HG03432 (cell line): ENCODE measurements at regions not wholly inside any gene's neighbourhood (a gene's known extent, or its start where the extent isn't known, plus 50 kb on each side); places are given as distances from the start of the nearest gene placed in this dataset.
"Not testable (repeated sequence)": the region's sequence is repeated elsewhere in the genome, so short reads cannot be mapped to it uniquely, and the experiment has no call there.

Experiments used
- ATAC-seq: cut with Tn5 transposase; IDR thresholded peaks from one replicate; pipeline ENCODE4 v1.9.1; 2021; ENCODE audit warnings: mild to moderate bottlenecking, moderate library complexity; ENCODE audit not compliant: unreplicated experiment

DNA sequence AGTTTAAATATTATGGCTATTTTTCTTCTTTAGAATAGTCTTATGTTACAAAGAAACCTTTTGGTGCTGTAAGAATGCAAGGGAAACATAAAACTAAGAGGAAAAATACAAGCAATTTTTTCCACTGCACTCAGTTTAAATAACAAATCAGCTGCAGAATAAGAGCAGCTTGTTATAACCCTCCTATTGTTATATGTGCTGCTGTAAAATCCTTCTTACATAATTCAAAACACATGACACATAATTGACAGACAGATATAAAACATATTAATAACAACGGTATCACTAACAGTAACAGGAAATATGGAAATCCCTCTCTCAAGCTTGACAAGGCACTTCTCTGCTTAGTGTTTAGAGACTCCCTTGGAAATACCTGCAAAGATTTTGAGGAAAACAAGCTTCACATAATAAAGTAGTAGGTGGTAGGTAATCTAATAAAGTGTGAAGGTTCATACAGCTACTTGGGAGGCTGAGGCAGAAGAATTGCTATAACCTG lies 385.3 kb upstream of the HS3ST1 start:
- no peak for ATAC-seq

DNA sequence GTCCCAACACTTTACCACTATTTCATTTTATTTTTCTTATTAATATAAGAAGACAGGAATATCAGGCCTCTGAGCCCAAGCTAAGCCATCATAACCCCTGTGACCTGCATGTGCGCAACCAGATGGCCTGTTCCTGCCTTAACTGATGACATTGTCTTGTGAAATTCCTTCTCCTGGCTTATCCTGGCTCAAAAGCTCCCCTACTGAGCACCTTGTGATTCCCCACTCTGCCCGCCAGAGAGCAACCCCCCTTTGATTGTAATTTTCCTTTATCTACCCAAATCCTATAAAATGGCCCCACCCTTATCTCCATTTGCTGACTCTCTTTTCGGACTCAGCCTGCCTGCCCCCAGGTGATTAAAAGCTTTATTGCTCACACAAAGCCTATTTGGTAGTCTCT lies 382.8 kb upstream of the HS3ST1 start:
- ATAC-seq, result not testable (repeated sequence)

DNA sequence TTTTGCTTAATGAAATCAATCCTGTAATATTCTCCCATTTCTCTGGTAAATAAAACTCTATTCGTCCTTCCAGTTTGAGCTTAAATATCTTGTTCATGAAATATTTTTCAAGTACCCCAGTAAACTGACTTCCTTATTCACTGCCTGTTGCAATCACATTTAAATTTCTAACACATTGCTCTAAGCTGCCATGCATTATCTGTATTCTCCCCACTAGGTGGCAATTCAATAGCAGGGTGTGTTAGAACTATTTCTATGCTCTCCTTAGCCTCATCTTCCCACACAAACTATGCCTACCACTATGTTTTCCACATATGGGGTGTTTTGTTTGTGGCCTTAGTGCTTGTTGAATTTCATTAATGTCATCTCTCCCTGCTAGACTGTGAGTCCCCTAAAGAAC lies 377.1 kb upstream of the HS3ST1 start:
- ATAC-seq, result peak; percentile 50

- ATAC-seq, result peak; percentile 86
Observed at GRCh38 chr4:11801466-11802446, 373.1 kb upstream of the HS3ST1 start.

DNA sequence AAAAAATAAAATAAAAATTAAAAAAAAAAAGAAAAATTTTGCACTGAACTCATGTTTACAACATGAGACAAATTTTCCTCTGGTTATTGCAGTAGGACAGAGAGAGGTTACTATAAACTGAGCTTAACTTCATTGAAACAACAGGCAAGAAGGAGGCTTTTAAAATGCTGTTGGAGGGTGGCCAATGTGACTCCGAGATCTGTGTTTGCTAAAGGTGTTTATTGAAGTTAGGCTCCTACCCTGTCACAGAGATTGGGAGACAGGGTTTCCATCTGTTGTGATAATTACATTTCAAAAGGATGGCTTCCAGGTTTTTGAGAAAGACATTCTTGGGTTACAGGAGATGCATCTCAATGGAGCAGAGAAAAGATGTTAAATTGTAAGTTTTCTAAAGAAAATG lies 370.5 kb upstream of the HS3ST1 start:
- ATAC-seq, result no peak

GRCh38 chr4:11791797-11792196 lies 363.1 kb upstream of the HS3ST1 start:
- no peak for ATAC-seq

- ATAC-seq, result no peak
Observed at GRCh38 chr4:11790230-11790629, 361.5 kb upstream of the HS3ST1 start.

GRCh38 chr4:11783588-11783987 lies 354.9 kb upstream of the HS3ST1 start:
- no peak for ATAC-seq

DNA sequence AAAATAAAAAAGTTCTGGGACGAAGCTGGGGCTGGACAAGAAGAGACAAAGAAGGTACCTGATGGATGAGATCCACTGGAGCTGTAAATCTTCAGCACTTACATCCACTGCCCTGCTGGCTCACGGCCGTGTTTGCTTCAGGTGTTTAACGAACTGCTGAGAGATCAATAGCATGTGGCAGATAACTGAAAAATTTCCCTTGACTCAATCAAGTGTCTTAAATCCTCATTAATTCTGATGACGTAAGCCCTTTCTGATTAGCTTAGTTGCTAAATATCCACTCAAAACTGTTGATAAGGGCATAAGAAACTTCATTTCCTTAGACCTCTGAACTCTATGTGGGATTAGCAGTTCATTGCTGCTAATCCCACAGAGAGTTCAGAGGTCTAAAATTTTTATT lies 354.2 kb upstream of the HS3ST1 start:
- no peak for ATAC-seq

GRCh38 chr4:11777447-11777846 lies 348.8 kb upstream of the HS3ST1 start:
- no peak for ATAC-seq

- no peak for ATAC-seq
Observed at GRCh38 chr4:11774346-11774745, 345.7 kb upstream of the HS3ST1 start.

DNA sequence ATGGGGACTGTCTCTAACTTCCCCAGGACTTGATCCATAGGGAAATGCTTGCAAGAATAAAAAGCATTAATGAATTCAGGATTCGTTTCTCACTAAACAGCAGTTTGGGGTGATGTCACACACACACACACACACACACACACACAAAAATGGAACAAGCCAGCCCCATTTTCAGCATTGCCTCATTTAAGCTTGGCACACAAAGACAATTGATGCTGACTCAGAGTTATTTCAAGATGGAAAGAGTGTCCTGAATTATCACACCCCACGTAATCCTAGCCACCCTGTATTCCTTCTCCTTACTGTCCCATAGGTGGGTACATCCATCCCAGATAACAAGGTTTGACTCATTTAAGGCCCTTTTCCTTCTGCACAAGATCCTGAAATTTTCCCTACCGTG lies 345.1 kb upstream of the HS3ST1 start:
- no peak for ATAC-seq

GRCh38 chr4:11769434-11769833 lies 340.7 kb upstream of the HS3ST1 start:
- ATAC-seq, result no peak

GRCh38 chr4:11768251-11768972 lies 339.7 kb upstream of the HS3ST1 start:
- ATAC-seq, result no peak

GRCh38 chr4:11765849-11766453 lies 337.3 kb upstream of the HS3ST1 start:
- peak; percentile 75 for ATAC-seq

DNA sequence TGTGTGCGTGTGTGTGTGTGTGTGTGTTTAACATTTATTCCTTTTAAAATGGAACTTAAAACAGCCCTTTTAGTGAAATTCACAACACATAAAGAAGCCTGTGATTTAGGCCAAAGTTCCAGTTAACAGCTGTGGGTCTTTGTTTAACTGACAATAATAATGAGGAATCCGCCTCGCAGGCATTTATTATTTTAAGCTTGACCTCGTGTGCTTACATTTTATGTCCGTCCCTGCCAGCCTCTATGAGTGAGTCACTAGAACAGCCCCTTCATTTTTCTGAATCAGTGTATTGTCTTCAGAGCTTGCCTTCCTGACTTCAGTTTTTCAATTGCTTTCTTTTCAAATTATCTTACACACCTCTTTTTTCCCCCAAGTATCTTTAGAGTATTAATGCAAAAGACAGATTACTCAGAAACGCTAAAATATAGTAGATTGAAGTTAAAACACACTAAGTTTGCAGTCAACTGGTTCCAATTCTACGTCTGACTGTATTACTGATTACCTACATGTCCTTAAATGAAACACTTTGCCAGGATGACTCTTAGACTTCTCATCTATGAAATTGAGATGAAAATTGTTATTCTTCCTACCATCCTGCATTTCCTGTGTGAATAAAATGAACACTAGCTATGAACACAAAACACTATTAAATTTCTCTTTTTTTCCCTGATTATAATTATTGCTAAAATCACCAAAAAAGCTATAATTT lies 319.6 kb upstream of the HS3ST1 start:
- ATAC-seq, result no peak

GRCh38 chr4:11746734-11747133 lies 318.0 kb upstream of the HS3ST1 start:
- no peak for ATAC-seq

GRCh38 chr4:11743976-11744375 lies 315.3 kb upstream of the HS3ST1 start:
- no peak for ATAC-seq

GRCh38 chr4:11743236-11743635 lies 314.5 kb upstream of the HS3ST1 start:
- no peak for ATAC-seq

GRCh38 chr4:11741190-11741652 lies 312.5 kb upstream of the HS3ST1 start:
- ATAC-seq, result no peak

GRCh38 chr4:11739992-11740391 lies 311.3 kb upstream of the HS3ST1 start:
- ATAC-seq, result no peak
